Kidney (tissue), 13 donors: ENCODE measurements at regions not wholly inside any gene's neighbourhood (a gene's known extent, or its start where the extent isn't known, plus 50 kb on each side); places are given as distances from the start of the nearest gene placed in this dataset.

Experiments used
- DNase-seq, 5 donors: peaks; one replicate each; pipeline ENCODE4 v3.0.0-alpha.2; 2013 to 2020
- FAIRE-seq: peaks from 2 replicates; lab custom pipeline; 2012; peaks lifted over from hg19 to GRCh38; lab: Jason Lieb, UNC
- H3K27ac ChIP-seq, 2 donors: one replicate each; pipeline ENCODE4 v1.7.0; 2013; ENCODE audit warnings: low read depth in 2 of 2, low read length in 2 of 2, inconsistent platforms in 1 of 2
- H3K27me3 ChIP-seq: one replicate; pipeline ENCODE4 v1.7.1; 2013; ENCODE audit warnings: low read length, inconsistent platforms; ENCODE audit not compliant: control insufficient read depth, insufficient read depth
- H3K36me3 ChIP-seq, 3 donors: one replicate each; pipeline versions ENCODE4 v1.7.0 to v1.7.1; 2013; ENCODE audit warnings: low read length in 3 of 3, control low read depth in 1 of 3, inconsistent platforms in 1 of 3; ENCODE audit not compliant: insufficient read depth in 3 of 3, control insufficient read depth in 2 of 3
- H3K4me1 ChIP-seq, 3 donors: one replicate each; pipeline versions ENCODE4 v1.7.0 to v1.7.1; 2013; ENCODE audit warnings: low read length in 3 of 3, inconsistent platforms in 1 of 3, low read depth in 1 of 3; ENCODE audit not compliant: control insufficient read depth in 2 of 3, insufficient read depth in 2 of 3
- H3K4me3 ChIP-seq, 3 donors: one replicate each; pipeline versions ENCODE4 v1.7.0 to v1.8.1; 2013; ENCODE audit warnings: low read length in 3 of 3, control low read depth in 1 of 3, inconsistent platforms in 1 of 3
- H3K9ac ChIP-seq, 3 donors: one replicate each; pipeline versions ENCODE4 v1.7.0 to v1.7.1; 2013; ENCODE audit warnings: low read length in 3 of 3, control low read depth in 1 of 3, inconsistent platforms in 1 of 3
- H3K9me3 ChIP-seq, 3 donors: one replicate each; pipeline versions ENCODE4 v1.7.0 to v1.7.1; 2013; ENCODE audit warnings: low read length in 3 of 3, control low read depth in 1 of 3, inconsistent platforms in 1 of 3; ENCODE audit not compliant: control insufficient read depth in 2 of 3, insufficient read depth in 1 of 3
- CTCF ChIP-seq: IDR thresholded peaks from 3 replicates; pipeline ENCODE4 v1.5.1; 2012; ENCODE audit warnings: mild to moderate bottlenecking, moderate library complexity, borderline replicate concordance; ENCODE audit not compliant: insufficient read depth; ENCODE audit errors: extremely low read depth
- intact Hi-C: fragments of 100-400 bp; cut with DNase I; formaldehyde crosslinking; loops from one replicate; pipeline ENCODE4 v1.11.1; 2022
- donor health status: control.
- donor health status: control.
- donor health status: control.
- donor health status: control.
- donor health status: control.
- donor health status: DM: yes; HTN: yes; CAD: no.
- donor health status: Normal renal cell carcinoma (clear cell type).

GRCh38 chr5:126355940-126356339 lies 67.3 kb upstream of the GRAMD2B start:
- FAIRE-seq: no peak
- TF ChIP-seq CTCF: no peak
- no peak overlapping the region for H3K4me3 ChIP-seq
- intact Hi-C loops: no loop called here
- H3K9me3 ChIP-seq: no peaks in the 10 kb centered on the region
- no peaks in the 10 kb centered on the region for H3K36me3 ChIP-seq
- no peak overlapping the region for H3K27ac ChIP-seq
- no peak for DNase-seq
- H3K9ac ChIP-seq: no peak overlapping the region
- H3K27me3 ChIP-seq: no peaks in the 10 kb centered on the region
- peaks cover 3 to 10% (median 4%) of the 10 kb centered on the region in 3 donors for H3K4me1 ChIP-seq

GRCh38 chr5:126357585-126358342 lies 65.4 kb upstream of the GRAMD2B start:
- no peak overlapping the region for H3K27ac ChIP-seq
- H3K36me3 ChIP-seq: no peaks in the 10 kb centered on the region
- no peaks in the 10 kb centered on the region for H3K9me3 ChIP-seq
- H3K4me3 ChIP-seq: no peak overlapping the region
- intact Hi-C loops: no loop called here
- no peak for TF ChIP-seq CTCF
- no peak overlapping the region for H3K9ac ChIP-seq
- no peak for FAIRE-seq
- no peaks in the 10 kb centered on the region for H3K27me3 ChIP-seq
- peaks cover 0 to 10% (median 3%) of the 10 kb centered on the region in 3 donors for H3K4me1 ChIP-seq
- DNase-seq: no peak

- Histone ChIP-seq H3K27me3 (no peaks in the 10 kb centered on the region), H3K9ac (no peak overlapping the region), H3K36me3 (no peaks in the 10 kb centered on the region), H3K9me3 (no peaks in the 10 kb centered on the region), H3K27ac (no peak overlapping the region), H3K4me1 (peaks cover 0 to 5% (median 3%) of the 10 kb centered on the region in 3 donors), H3K4me3 (no peak overlapping the region)
- intact Hi-C loops: no loop called here
- no peak for TF ChIP-seq CTCF
- no peak for DNase-seq
- no peak for FAIRE-seq
Measured at GRCh38 chr5:126358525-126358924, 64.7 kb upstream of the GRAMD2B start.

- H3K9ac ChIP-seq: no peak overlapping the region
- no peaks in the 10 kb centered on the region for H3K36me3 ChIP-seq
- no peak for TF ChIP-seq CTCF
- intact Hi-C loops: no loop called here
- DNase-seq (no peak), FAIRE-seq (no peak)
- H3K4me3 ChIP-seq: no peak overlapping the region
- peaks cover 0 to 2% (median 0%) of the 10 kb centered on the region in 3 donors for H3K4me1 ChIP-seq
- no peaks in the 10 kb centered on the region for H3K9me3 ChIP-seq
- H3K27ac ChIP-seq: no peak overlapping the region
- H3K27me3 ChIP-seq: no peaks in the 10 kb centered on the region
Measured at GRCh38 chr5:126359884-126360283, 63.3 kb upstream of the GRAMD2B start.
